Astrocyte (in vitro differentiated cells and primary cell): ENCODE measurements at regions not wholly inside any gene's neighbourhood (a gene's known extent, or its start where the extent isn't known, plus 50 kb on each side); places are given as distances from the start of the nearest gene placed in this dataset.

Experiments
- DNase-seq: peaks from one replicate; pipeline ENCODE4 v3.0.0-alpha.2; 2010; ENCODE audit warnings: low read depth
- FAIRE-seq: peaks from 2 replicates; lab custom pipeline; 2011; peaks lifted over from hg19 to GRCh38; lab: Jason Lieb, UNC
- H2AFZ ChIP-seq: 2 replicates; pipeline ENCODE4 v1.6.0; 2012; ENCODE audit warnings: low read depth, low read length, inconsistent platforms
- H3K27ac ChIP-seq: 2 replicates; pipeline ENCODE4 v1.5.1; 2011; ENCODE audit warnings: low read depth, low read length, inconsistent platforms
- H3K27me3 ChIP-seq: 2 replicates; pipeline ENCODE4 v1.6.0; 2011; ENCODE audit warnings: low read length, inconsistent platforms; ENCODE audit not compliant: insufficient read depth
- H3K36me3 ChIP-seq: 2 replicates; pipeline ENCODE4 v1.5.1; 2011; ENCODE audit warnings: low read length, inconsistent platforms; ENCODE audit not compliant: insufficient read depth
- H3K4me1 ChIP-seq: 2 replicates; pipeline ENCODE4 v1.5.1; 2011; ENCODE audit warnings: low read length, inconsistent platforms; ENCODE audit not compliant: insufficient read depth
- H3K4me2 ChIP-seq: 2 replicates; pipeline ENCODE4 v1.6.0; 2012; ENCODE audit warnings: low read length, inconsistent platforms
- H3K4me3 ChIP-seq: 2 replicates; pipeline ENCODE4 v1.5.1; 2011; ENCODE audit warnings: low read depth, mild to moderate bottlenecking, low read length, inconsistent platforms; ENCODE audit not compliant: insufficient read depth
- H3K79me2 ChIP-seq: 2 replicates; pipeline ENCODE4 v1.6.0; 2012; ENCODE audit warnings: mild to moderate bottlenecking, low read length, inconsistent platforms; ENCODE audit not compliant: insufficient read depth
- H3K9ac ChIP-seq: 2 replicates; pipeline ENCODE4 v1.6.0; 2012; ENCODE audit warnings: mild to moderate bottlenecking, low read length, inconsistent platforms
- H3K9me3 ChIP-seq: 2 replicates; pipeline ENCODE4 v1.5.1; 2012; ENCODE audit warnings: low read depth, mild to moderate bottlenecking, low read length, inconsistent platforms; ENCODE audit not compliant: insufficient read depth
- H4K20me1 ChIP-seq: 2 replicates; pipeline ENCODE4 v1.6.0; 2012; ENCODE audit warnings: low read length, inconsistent platforms; ENCODE audit not compliant: insufficient read depth
- H3K27ac Mint-ChIP-seq: one replicate; pipeline ENCODE4 v1.8.0; 2021; ENCODE audit warnings: mild to moderate bottlenecking, mixed read lengths; ENCODE audit not compliant: unreplicated experiment
- H3K27me3 Mint-ChIP-seq: one replicate; pipeline ENCODE4 v1.8.0; 2021; ENCODE audit warnings: low read depth, mixed read lengths; ENCODE audit not compliant: unreplicated experiment
- H3K36me3 Mint-ChIP-seq: one replicate; pipeline ENCODE4 v1.8.0; 2021; ENCODE audit warnings: low read depth, mixed read lengths; ENCODE audit not compliant: unreplicated experiment
- H3K4me1 Mint-ChIP-seq: one replicate; pipeline ENCODE4 v1.8.0; 2021; ENCODE audit warnings: low read depth, mixed read lengths; ENCODE audit not compliant: unreplicated experiment
- H3K4me3 Mint-ChIP-seq: one replicate; pipeline ENCODE4 v1.8.0; 2021; ENCODE audit warnings: mild to moderate bottlenecking, moderate library complexity, mixed read lengths; ENCODE audit not compliant: unreplicated experiment
- H3K9me3 Mint-ChIP-seq: one replicate; pipeline ENCODE4 v1.8.0; 2021; ENCODE audit warnings: mild to moderate bottlenecking, mixed read lengths; ENCODE audit not compliant: unreplicated experiment
- CTCF ChIP-seq: IDR thresholded peaks from 2 replicates; pipeline ENCODE4 v1.5.1; 2011; ENCODE audit warnings: low read depth, mild to moderate bottlenecking, inconsistent platforms, low read length, moderate library complexity; ENCODE audit not compliant: insufficient read depth
- EZH2 ChIP-seq: IDR thresholded peaks from 2 replicates; pipeline ENCODE4 v1.6.1; 2012; ENCODE audit warnings: mild to moderate bottlenecking, low read length, inconsistent platforms; ENCODE audit not compliant: insufficient read depth

- FAIRE-seq (peak; percentile 93), DNase-seq (peak; percentile 96)
- H3K27me3 ChIP-seq, result peaks cover 6% of the 10 kb centered on the region
- Mint-ChIP-seq H3K9me3 (peaks cover 1% of the 10 kb centered on the region), H3K4me3 (no peak overlapping the region), H3K4me1 (peaks cover 12% of the 10 kb centered on the region), H3K36me3 (no peaks in the 10 kb centered on the region), H3K27me3 (no peaks in the 10 kb centered on the region), H3K27ac (peak overlapping the region; percentile 79)
- H3K4me3 ChIP-seq, result no peak overlapping the region
- H3K27ac ChIP-seq, result no peak overlapping the region
- no peak overlapping the region for H2AFZ ChIP-seq
- H3K9ac ChIP-seq, result no peak overlapping the region
- TF ChIP-seq EZH2 (no peak), CTCF (no peak)
- peaks cover 5% of the 10 kb centered on the region for H3K4me1 ChIP-seq
- no peaks in the 10 kb centered on the region for H3K9me3 ChIP-seq
- no peaks in the 10 kb centered on the region for H4K20me1 ChIP-seq
- no peaks in the 10 kb centered on the region for H3K79me2 ChIP-seq
- peak overlapping the region; percentile 47 for H3K4me2 ChIP-seq
- no peaks in the 10 kb centered on the region for H3K36me3 ChIP-seq
Observed at GRCh38 chr3:189563853-189564563, 67.2 kb upstream of the TP63 start.

- FAIRE-seq (no peak), DNase-seq (no peak)
- no peaks in the 10 kb centered on the region for H3K9me3 Mint-ChIP-seq
- Histone ChIP-seq H2AFZ (no peak overlapping the region), H3K79me2 (no peaks in the 10 kb centered on the region), H3K9me3 (no peaks in the 10 kb centered on the region), H4K20me1 (no peaks in the 10 kb centered on the region), H3K4me1 (peaks cover 5% of the 10 kb centered on the region), H3K27me3 (peaks cover 6% of the 10 kb centered on the region), H3K36me3 (no peaks in the 10 kb centered on the region), H3K9ac (no peak overlapping the region), H3K27ac (no peak overlapping the region), H3K4me3 (no peak overlapping the region), H3K4me2 (no peak overlapping the region)
- no peaks in the 10 kb centered on the region for H3K27me3 Mint-ChIP-seq
- no peak overlapping the region for H3K4me3 Mint-ChIP-seq
- no peak for TF ChIP-seq EZH2
- no peak for TF ChIP-seq CTCF
- H3K27ac Mint-ChIP-seq, result no peak overlapping the region
- H3K36me3 Mint-ChIP-seq, result no peaks in the 10 kb centered on the region
- H3K4me1 Mint-ChIP-seq, result peaks cover 17% of the 10 kb centered on the region
Observed at GRCh38 chr3:189566550-189567130, 64.5 kb upstream of the TP63 start.

- H3K9me3 ChIP-seq, result no peaks in the 10 kb centered on the region
- DNase-seq, result no peak
- peaks cover 19% of the 10 kb centered on the region for H3K4me1 Mint-ChIP-seq
- no peaks in the 10 kb centered on the region for H3K36me3 ChIP-seq
- H3K9ac ChIP-seq, result no peak overlapping the region
- H3K4me2 ChIP-seq, result no peak overlapping the region
- TF ChIP-seq CTCF (no peak), EZH2 (no peak)
- FAIRE-seq, result no peak
- no peaks in the 10 kb centered on the region for H4K20me1 ChIP-seq
- H3K4me3 ChIP-seq, result no peak overlapping the region
- H3K27ac ChIP-seq, result no peak overlapping the region
- H3K4me3 Mint-ChIP-seq, result no peak overlapping the region
- H3K9me3 Mint-ChIP-seq, result no peaks in the 10 kb centered on the region
- H3K27ac Mint-ChIP-seq, result no peak overlapping the region
- no peaks in the 10 kb centered on the region for H3K36me3 Mint-ChIP-seq
- H3K79me2 ChIP-seq, result no peaks in the 10 kb centered on the region
- no peaks in the 10 kb centered on the region for H3K27me3 Mint-ChIP-seq
- H2AFZ ChIP-seq, result no peak overlapping the region
- H3K4me1 ChIP-seq, result peaks cover 5% of the 10 kb centered on the region
- peaks cover 6% of the 10 kb centered on the region for H3K27me3 ChIP-seq
Observed at GRCh38 chr3:189567322-189567721, 63.9 kb upstream of the TP63 start.
